GM23338 (cell line): ENCODE measurements at regions not wholly inside any gene's neighbourhood (a gene's known extent, or its start where the extent isn't known, plus 50 kb on each side); places are given as distances from the start of the nearest gene placed in this dataset.

ENCODE experiments used
- ATAC-seq: fragments of 200-7000 bp; cut with Tn5 transposase; 3 replicates; pipeline ENCODE4 v1.9.1; 2020
- DNase-seq: peaks from one replicate; pipeline ENCODE4 v3.0.0-alpha.2; 2015; ENCODE audit warnings: low spot score
- H2AFZ ChIP-seq: fragments of 200-600 bp; sonication (generic); 2 replicates; pipeline ENCODE4 v1.8.0; 2016; ENCODE audit warnings: antibody characterized with exemption, mild to moderate bottlenecking, moderate library complexity
- H3F3A ChIP-seq: fragments of 200-600 bp; sonication (generic); replicated peaks from 2 replicates; pipeline ENCODE4 v1.8.0; 2017; ENCODE audit warnings: antibody characterized with exemption, mixed run types, low read depth
- H3K27ac ChIP-seq: fragments of 200-600 bp; sonication (generic); 2 replicates; pipeline ENCODE4 v1.6.1; 2016; ENCODE audit warnings: low read depth
- H3K27me3 ChIP-seq: fragments of 200-600 bp; sonication (generic); 2 replicates; pipeline ENCODE4 v1.8.0; 2016; ENCODE audit warnings: mild to moderate bottlenecking, mixed run types, moderate library complexity; ENCODE audit not compliant: insufficient read depth
- H3K36me3 ChIP-seq: fragments of 200-600 bp; sonication (generic); 2 replicates; pipeline ENCODE4 v1.8.0; 2016; ENCODE audit warnings: mild to moderate bottlenecking; ENCODE audit not compliant: insufficient read depth
- H3K4me1 ChIP-seq: fragments of 200-600 bp; sonication (generic); 2 replicates; pipeline ENCODE4 v1.8.0; 2016; ENCODE audit warnings: mild to moderate bottlenecking, moderate library complexity; ENCODE audit not compliant: insufficient read depth
- H3K4me2 ChIP-seq: fragments of 200-600 bp; sonication (generic); 2 replicates; pipeline ENCODE4 v1.7.1; 2017; ENCODE audit warnings: mixed run types
- H3K4me3 ChIP-seq: fragments of 200-600 bp; sonication (generic); 2 replicates; pipeline ENCODE4 v1.6.1; 2016; ENCODE audit warnings: mixed run types
- H3K79me2 ChIP-seq: fragments of 200-600 bp; sonication (generic); replicated peaks from 2 replicates; pipeline ENCODE4 v1.8.0; 2017; ENCODE audit warnings: mild to moderate bottlenecking; ENCODE audit not compliant: insufficient read depth
- H3K9me2 ChIP-seq: fragments of 200-600 bp; sonication (generic); 2 replicates; pipeline ENCODE4 v1.8.0; 2017; ENCODE audit not compliant: insufficient read depth
- H4K20me1 ChIP-seq: fragments of 200-600 bp; sonication (generic); replicated peaks from 2 replicates; pipeline ENCODE4 v1.8.0; 2017; ENCODE audit warnings: mild to moderate bottlenecking; ENCODE audit not compliant: insufficient read depth
- H3K27ac Mint-ChIP-seq: 2 replicates; pipeline ENCODE4 v1.8.0; 2020; ENCODE audit warnings: inconsistent platforms, mild to moderate bottlenecking, moderate library complexity, mixed read lengths
- H3K27me3 Mint-ChIP-seq: 3 replicates; pipeline ENCODE4 v1.8.0; 2022; ENCODE audit warnings: low read depth, mild to moderate bottlenecking, moderate library complexity, mixed read lengths, inconsistent platforms; ENCODE audit not compliant: insufficient read depth, poor library complexity
- H3K36me3 Mint-ChIP-seq: 3 replicates; pipeline ENCODE4 v1.8.0; 2021; ENCODE audit warnings: low read depth, mild to moderate bottlenecking, inconsistent platforms, moderate library complexity, mixed read lengths
- H3K4me1 Mint-ChIP-seq: 3 replicates; pipeline ENCODE4 v1.8.0; 2020; ENCODE audit warnings: mild to moderate bottlenecking, inconsistent platforms, mixed read lengths
- H3K4me3 Mint-ChIP-seq: 3 replicates; pipeline ENCODE4 v1.8.0; 2021; ENCODE audit warnings: moderate library complexity, mild to moderate bottlenecking, inconsistent platforms, mixed read lengths
- H3K9me3 Mint-ChIP-seq: 3 replicates; pipeline ENCODE4 v1.8.0; 2020; ENCODE audit warnings: moderate library complexity, mild to moderate bottlenecking, inconsistent platforms, mixed read lengths
- CREB1 ChIP-seq: fragments of 250-450 bp; sonication (Bioruptor Pico); IDR thresholded peaks from 2 replicates; pipeline ENCODE4 v1.5.0; 2020; ENCODE audit warnings: low read depth, mild to moderate bottlenecking, moderate library complexity
- EZH2 ChIP-seq: fragments of 200-600 bp; sonication (generic); IDR thresholded peaks from one replicate; pipeline ENCODE4 v1.8.0; 2017; ENCODE audit warnings: antibody characterized with exemption, mild to moderate bottlenecking, low read depth; ENCODE audit not compliant: unreplicated experiment
- EZH2phosphoT487 ChIP-seq: fragments of 200-600 bp; sonication (generic); IDR thresholded peaks from one replicate; pipeline ENCODE4 v1.8.1; 2018; ENCODE audit warnings: antibody characterized with exemption; ENCODE audit not compliant: unreplicated experiment
- NANOG ChIP-seq: IDR thresholded peaks from 2 replicates; pipeline ENCODE4 v1.6.1; 2016; ENCODE audit warnings: antibody characterized with exemption, borderline replicate concordance
- POLR2AphosphoS5 ChIP-seq: IDR thresholded peaks from 2 replicates; pipeline ENCODE4 v1.6.1; 2016; ENCODE audit warnings: antibody characterized with exemption, low read depth
- REST ChIP-seq: IDR thresholded peaks from one replicate; pipeline ENCODE4 v1.6.1; 2018; ENCODE audit warnings: antibody characterized with exemption; ENCODE audit not compliant: unreplicated experiment
- STAT1 ChIP-seq: IDR thresholded peaks from one replicate; pipeline ENCODE4 v1.6.1; 2016; ENCODE audit warnings: antibody characterized with exemption; ENCODE audit not compliant: unreplicated experiment
- ZNF114 ChIP-seq: fragments of 250-450 bp; sonication (Bioruptor Pico); IDR thresholded peaks from 2 replicates; pipeline ENCODE4 v1.5.0; 2020; ENCODE audit warnings: mild to moderate bottlenecking, moderate library complexity
- ZNF331 ChIP-seq: fragments of 250-450 bp; sonication (Bioruptor Pico); IDR thresholded peaks from 2 replicates; pipeline ENCODE4 v1.5.0; 2020; ENCODE audit warnings: low read depth, mild to moderate bottlenecking, moderate library complexity
- TF ChIP-seq, protein P1 (sequence below): fragments of 250-450 bp; sonication (Bioruptor Pico); IDR thresholded peaks from 2 replicates; pipeline ENCODE4 v1.5.0; 2020; ENCODE audit warnings: mild to moderate bottlenecking, moderate library complexity
- TF ChIP-seq, protein P2 (sequence below): IDR thresholded peaks from 2 replicates; pipeline ENCODE4 v1.6.1; 2016; ENCODE audit warnings: antibody characterized with exemption

- TF ChIP-seq, protein P1, sequence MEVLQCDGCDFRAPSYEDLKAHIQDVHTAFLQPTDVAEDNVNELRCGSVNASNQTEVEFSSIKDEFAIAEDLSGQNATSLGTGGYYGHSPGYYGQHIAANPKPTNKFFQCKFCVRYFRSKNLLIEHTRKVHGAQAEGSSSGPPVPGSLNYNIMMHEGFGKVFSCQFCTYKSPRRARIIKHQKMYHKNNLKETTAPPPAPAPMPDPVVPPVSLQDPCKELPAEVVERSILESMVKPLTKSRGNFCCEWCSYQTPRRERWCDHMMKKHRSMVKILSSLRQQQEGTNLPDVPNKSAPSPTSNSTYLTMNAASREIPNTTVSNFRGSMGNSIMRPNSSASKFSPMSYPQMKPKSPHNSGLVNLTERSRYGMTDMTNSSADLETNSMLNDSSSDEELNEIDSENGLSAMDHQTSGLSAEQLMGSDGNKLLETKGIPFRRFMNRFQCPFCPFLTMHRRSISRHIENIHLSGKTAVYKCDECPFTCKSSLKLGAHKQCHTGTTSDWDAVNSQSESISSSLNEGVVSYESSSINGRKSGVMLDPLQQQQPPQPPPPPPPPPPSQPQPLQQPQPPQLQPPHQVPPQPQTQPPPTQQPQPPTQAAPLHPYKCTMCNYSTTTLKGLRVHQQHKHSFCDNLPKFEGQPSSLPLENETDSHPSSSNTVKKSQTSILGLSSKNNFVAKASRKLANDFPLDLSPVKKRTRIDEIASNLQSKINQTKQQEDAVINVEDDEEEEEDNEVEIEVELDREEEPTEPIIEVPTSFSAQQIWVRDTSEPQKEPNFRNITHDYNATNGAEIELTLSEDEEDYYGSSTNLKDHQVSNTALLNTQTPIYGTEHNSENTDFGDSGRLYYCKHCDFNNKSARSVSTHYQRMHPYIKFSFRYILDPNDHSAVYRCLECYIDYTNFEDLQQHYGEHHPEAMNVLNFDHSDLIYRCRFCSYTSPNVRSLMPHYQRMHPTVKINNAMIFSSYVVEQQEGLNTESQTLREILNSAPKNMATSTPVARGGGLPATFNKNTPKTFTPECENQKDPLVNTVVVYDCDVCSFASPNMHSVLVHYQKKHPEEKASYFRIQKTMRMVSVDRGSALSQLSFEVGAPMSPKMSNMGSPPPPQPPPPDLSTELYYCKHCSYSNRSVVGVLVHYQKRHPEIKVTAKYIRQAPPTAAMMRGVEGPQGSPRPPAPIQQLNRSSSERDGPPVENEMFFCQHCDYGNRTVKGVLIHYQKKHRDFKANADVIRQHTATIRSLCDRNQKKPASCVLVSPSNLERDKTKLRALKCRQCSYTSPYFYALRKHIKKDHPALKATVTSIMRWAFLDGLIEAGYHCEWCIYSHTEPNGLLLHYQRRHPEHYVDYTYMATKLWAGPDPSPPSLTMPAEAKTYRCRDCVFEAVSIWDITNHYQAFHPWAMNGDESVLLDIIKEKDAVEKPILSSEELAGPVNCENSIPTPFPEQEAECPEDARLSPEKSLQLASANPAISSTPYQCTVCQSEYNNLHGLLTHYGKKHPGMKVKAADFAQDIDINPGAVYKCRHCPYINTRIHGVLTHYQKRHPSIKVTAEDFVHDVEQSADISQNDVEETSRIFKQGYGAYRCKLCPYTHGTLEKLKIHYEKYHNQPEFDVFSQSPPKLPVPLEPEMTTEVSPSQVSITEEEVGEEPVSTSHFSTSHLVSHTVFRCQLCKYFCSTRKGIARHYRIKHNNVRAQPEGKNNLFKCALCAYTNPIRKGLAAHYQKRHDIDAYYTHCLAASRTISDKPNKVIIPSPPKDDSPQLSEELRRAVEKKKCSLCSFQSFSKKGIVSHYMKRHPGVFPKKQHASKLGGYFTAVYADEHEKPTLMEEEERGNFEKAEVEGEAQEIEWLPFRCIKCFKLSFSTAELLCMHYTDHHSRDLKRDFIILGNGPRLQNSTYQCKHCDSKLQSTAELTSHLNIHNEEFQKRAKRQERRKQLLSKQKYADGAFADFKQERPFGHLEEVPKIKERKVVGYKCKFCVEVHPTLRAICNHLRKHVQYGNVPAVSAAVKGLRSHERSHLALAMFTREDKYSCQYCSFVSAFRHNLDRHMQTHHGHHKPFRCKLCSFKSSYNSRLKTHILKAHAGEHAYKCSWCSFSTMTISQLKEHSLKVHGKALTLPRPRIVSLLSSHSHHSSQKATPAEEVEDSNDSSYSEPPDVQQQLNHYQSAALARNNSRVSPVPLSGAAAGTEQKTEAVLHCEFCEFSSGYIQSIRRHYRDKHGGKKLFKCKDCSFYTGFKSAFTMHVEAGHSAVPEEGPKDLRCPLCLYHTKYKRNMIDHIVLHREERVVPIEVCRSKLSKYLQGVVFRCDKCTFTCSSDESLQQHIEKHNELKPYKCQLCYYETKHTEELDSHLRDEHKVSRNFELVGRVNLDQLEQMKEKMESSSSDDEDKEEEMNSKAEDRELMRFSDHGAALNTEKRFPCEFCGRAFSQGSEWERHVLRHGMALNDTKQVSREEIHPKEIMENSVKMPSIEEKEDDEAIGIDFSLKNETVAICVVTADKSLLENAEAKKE (CRISPR knock-in tag): no peak
- no peak for TF ChIP-seq ZNF331 (CRISPR knock-in tag)
Measured at GRCh38 chr10:100622946-100623345, 87.2 kb downstream of the HIF1AN start (continued).

GRCh38 chr10:100623521-100624230, 87.9 kb downstream of the HIF1AN start:
- no peak overlapping the region for H3K27ac ChIP-seq
- H4K20me1 ChIP-seq: no peaks in the 10 kb centered on the region
- no peak overlapping the region for H3K4me2 ChIP-seq
- TF ChIP-seq NANOG (no peak), REST (no peak), STAT1 (no peak), EZH2 (no peak), ZNF114 (CRISPR knock-in tag) (no peak), POLR2AphosphoS5 (no peak), ZNF331 (CRISPR knock-in tag) (no peak), CREB1 (CRISPR knock-in tag) (no peak), EZH2phosphoT487 (no peak)
- TF ChIP-seq, protein P2, sequence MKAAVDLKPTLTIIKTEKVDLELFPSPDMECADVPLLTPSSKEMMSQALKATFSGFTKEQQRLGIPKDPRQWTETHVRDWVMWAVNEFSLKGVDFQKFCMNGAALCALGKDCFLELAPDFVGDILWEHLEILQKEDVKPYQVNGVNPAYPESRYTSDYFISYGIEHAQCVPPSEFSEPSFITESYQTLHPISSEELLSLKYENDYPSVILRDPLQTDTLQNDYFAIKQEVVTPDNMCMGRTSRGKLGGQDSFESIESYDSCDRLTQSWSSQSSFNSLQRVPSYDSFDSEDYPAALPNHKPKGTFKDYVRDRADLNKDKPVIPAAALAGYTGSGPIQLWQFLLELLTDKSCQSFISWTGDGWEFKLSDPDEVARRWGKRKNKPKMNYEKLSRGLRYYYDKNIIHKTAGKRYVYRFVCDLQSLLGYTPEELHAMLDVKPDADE: no peak
- H3K79me2 ChIP-seq: no peaks in the 10 kb centered on the region
- no peaks in the 10 kb centered on the region for H3K9me3 Mint-ChIP-seq
- H3K36me3 Mint-ChIP-seq: no peaks in the 10 kb centered on the region
- peaks cover 2% of the 10 kb centered on the region for H3K27me3 Mint-ChIP-seq
- H3F3A ChIP-seq: no peaks in the 10 kb centered on the region
- H3K4me3 ChIP-seq: no peak overlapping the region
- H3K4me1 Mint-ChIP-seq: peaks cover 31% of the 10 kb centered on the region
- no peak for DNase-seq
- no peak overlapping the region for H3K4me3 Mint-ChIP-seq
- H3K9me2 ChIP-seq: 0 out of 2 replicates have a peak, but pooled peaks cover 3% of the 10 kb centered on the region
- H3K36me3 ChIP-seq: no peaks in the 10 kb centered on the region
- ATAC-seq: peak; percentile 7; the same call in 1 of the 3 replicates
- peaks cover 17% of the 10 kb centered on the region for H3K4me1 ChIP-seq
- no peak overlapping the region for H3K27ac Mint-ChIP-seq
- peaks cover 21% of the 10 kb centered on the region for H3K27me3 ChIP-seq
- peak overlapping the region; percentile 80 for H2AFZ ChIP-seq
